MCF 10A (cell line): ENCODE measurements at regions not wholly inside any gene's neighbourhood (a gene's known extent, or its start where the extent isn't known, plus 50 kb on each side); places are given as distances from the start of the nearest gene placed in this dataset.

ENCODE experiments used
- BruUV-seq: library from RNA; stranded (reverse); fragments of 400-500 nt; replicated peaks from 2 replicates; lab custom pipeline; 2021; lab: Mats Ljungman, UMichigan
- CTCF ChIA-PET: fragments of 300-600 bp; sonication (Branson Sonifier 250); formaldehyde crosslinking; extraction: SDS; loops from one replicate; lab custom pipeline; 2021; ENCODE audit warnings: antibody characterized with exemption, inconsistent platforms; lab: Yijun Ruan, JAX
- POLR2A ChIA-PET: fragments of 300-600, 350-650 bp; sonication (Branson Sonifier 250); formaldehyde crosslinking; extraction: SDS; loops from one replicate; lab custom pipeline; 2020; ENCODE audit warnings: antibody characterized with exemption, inconsistent platforms; lab: Yijun Ruan, JAX
- DNase-seq: peaks from one replicate; pipeline ENCODE4 v3.0.0-alpha.2; 2018; ENCODE audit not compliant: unreplicated experiment
- H3K27ac Mint-ChIP-seq: one replicate; pipeline ENCODE4 v1.8.0; 2022; ENCODE audit warnings: mild to moderate bottlenecking, low read depth, mixed read lengths; ENCODE audit not compliant: unreplicated experiment
- H3K27me3 Mint-ChIP-seq: one replicate; pipeline ENCODE4 v1.8.0; 2022; ENCODE audit warnings: mixed read lengths; ENCODE audit not compliant: insufficient read depth, unreplicated experiment
- H3K36me3 Mint-ChIP-seq: one replicate; pipeline ENCODE4 v1.8.0; 2022; ENCODE audit warnings: mild to moderate bottlenecking, moderate library complexity, mixed read lengths; ENCODE audit not compliant: insufficient read depth, unreplicated experiment
- H3K4me1 Mint-ChIP-seq: one replicate; pipeline ENCODE4 v1.8.0; 2022; ENCODE audit warnings: mixed read lengths; ENCODE audit not compliant: insufficient read depth, unreplicated experiment
- H3K4me3 Mint-ChIP-seq: one replicate; pipeline ENCODE4 v1.8.0; 2022; ENCODE audit warnings: mild to moderate bottlenecking, moderate library complexity, mixed read lengths; ENCODE audit not compliant: unreplicated experiment
- H3K9me3 Mint-ChIP-seq: one replicate; pipeline ENCODE4 v1.8.0; 2022; ENCODE audit warnings: mixed read lengths; ENCODE audit not compliant: unreplicated experiment
- intact Hi-C: fragments of 100-400 bp; cut with micrococcal nuclease; formaldehyde crosslinking; loops from 2 replicates; pipeline ENCODE4 v1.14.1; 2022
- TF ChIP-seq, protein P1 (sequence below): fragments of 200-600 bp; IDR thresholded peaks from one replicate; pipeline ENCODE4 v1.8.0; 2022; ENCODE audit warnings: antibody characterized with exemption, mild to moderate bottlenecking; ENCODE audit not compliant: unreplicated experiment

DNA sequence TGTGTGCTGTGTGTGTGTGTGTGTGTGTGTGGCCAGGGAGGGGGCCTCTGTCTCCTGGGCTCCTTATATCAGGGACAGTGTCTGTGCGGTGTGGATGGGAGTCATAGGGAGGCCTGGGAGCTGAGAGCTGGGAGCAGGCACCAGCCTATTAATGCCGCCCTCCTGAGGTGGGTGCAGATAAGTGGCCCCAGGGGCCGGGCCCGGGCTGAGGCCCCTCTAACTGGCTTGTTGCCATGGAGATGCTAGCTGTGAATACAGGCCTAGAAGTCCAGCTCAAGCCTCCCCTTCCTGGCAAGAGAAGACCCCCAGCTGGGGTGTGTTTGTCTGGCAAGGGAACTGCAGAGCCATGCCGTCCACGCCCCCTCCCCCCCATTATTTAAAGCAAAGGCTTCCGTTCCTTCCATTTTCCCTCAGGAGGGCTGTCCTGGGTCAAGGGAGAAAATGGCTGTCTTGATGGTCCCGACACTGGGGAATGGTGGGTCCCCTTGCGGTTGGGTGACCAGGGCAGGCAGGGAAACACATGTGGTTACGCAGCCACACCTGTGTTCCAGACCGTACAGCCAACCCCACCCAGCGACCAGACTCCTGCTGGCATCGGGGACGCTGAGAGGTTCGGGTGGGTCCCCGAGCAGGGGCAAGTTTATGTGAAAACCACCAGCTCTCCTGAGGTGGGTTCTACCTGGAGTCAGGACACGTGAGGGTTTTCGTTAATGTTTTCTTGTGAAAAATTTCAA is 141.1 kb downstream of the MRM1 start:
- DNase-seq, result no peak
- intact Hi-C loops, result no loop called here
- H3K27me3 Mint-ChIP-seq, result peaks cover 54% of the 10 kb centered on the region
- no peaks in the 10 kb centered on the region for H3K4me1 Mint-ChIP-seq
- CTCF ChIA-PET, result no interaction called here
- H3K9me3 Mint-ChIP-seq, result no peaks in the 10 kb centered on the region
- no TSS peak for BruUV-seq
- POLR2A ChIA-PET, result interaction anchor here (0.6 kb wide), 1 partner anchor 11 kb away, joined by 3 read pairs; no protein-coding TSS in a partner anchor
- no peak overlapping the region for H3K4me3 Mint-ChIP-seq
- H3K36me3 Mint-ChIP-seq, result no peaks in the 10 kb centered on the region
- TF ChIP-seq, protein P1, sequence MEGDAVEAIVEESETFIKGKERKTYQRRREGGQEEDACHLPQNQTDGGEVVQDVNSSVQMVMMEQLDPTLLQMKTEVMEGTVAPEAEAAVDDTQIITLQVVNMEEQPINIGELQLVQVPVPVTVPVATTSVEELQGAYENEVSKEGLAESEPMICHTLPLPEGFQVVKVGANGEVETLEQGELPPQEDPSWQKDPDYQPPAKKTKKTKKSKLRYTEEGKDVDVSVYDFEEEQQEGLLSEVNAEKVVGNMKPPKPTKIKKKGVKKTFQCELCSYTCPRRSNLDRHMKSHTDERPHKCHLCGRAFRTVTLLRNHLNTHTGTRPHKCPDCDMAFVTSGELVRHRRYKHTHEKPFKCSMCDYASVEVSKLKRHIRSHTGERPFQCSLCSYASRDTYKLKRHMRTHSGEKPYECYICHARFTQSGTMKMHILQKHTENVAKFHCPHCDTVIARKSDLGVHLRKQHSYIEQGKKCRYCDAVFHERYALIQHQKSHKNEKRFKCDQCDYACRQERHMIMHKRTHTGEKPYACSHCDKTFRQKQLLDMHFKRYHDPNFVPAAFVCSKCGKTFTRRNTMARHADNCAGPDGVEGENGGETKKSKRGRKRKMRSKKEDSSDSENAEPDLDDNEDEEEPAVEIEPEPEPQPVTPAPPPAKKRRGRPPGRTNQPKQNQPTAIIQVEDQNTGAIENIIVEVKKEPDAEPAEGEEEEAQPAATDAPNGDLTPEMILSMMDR, result no peak
- H3K27ac Mint-ChIP-seq, result no peak overlapping the region

DNA sequence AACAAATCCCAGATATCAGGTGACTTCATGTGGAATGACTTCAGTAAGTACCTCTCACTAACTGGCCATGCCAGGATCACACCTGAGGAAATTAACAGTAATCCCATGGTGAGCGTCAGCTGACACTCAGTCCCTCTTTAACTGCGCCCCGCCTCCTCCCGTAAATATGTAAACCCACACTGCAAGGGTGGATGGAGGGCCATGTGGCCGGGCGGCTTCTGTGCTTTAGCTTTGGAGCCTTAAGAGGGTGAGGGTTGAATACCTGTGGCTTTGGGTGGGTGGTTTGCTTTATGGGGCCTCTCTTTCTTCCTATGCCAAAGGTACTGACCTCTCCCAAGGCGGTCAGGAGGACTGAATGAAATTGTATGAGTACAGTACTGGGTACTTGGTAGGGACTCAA is 141.7 kb downstream of the MRM1 start:
- Mint-ChIP-seq H3K4me3 (no peak overlapping the region), H3K9me3 (no peaks in the 10 kb centered on the region), H3K4me1 (no peaks in the 10 kb centered on the region), H3K36me3 (no peaks in the 10 kb centered on the region), H3K27ac (no peak overlapping the region), H3K27me3 (peaks cover 47% of the 10 kb centered on the region)
- intact Hi-C loops, result no loop called here
- CTCF ChIA-PET, result interaction anchor here (0.5 kb wide), 1 partner anchor 14 kb away, joined by 3 read pairs; no protein-coding TSS in a partner anchor
- TF ChIP-seq, protein P1, result no peak
- DNase-seq, result no peak
- BruUV-seq, result no TSS peak
- POLR2A ChIA-PET, result no interaction called here

DNA sequence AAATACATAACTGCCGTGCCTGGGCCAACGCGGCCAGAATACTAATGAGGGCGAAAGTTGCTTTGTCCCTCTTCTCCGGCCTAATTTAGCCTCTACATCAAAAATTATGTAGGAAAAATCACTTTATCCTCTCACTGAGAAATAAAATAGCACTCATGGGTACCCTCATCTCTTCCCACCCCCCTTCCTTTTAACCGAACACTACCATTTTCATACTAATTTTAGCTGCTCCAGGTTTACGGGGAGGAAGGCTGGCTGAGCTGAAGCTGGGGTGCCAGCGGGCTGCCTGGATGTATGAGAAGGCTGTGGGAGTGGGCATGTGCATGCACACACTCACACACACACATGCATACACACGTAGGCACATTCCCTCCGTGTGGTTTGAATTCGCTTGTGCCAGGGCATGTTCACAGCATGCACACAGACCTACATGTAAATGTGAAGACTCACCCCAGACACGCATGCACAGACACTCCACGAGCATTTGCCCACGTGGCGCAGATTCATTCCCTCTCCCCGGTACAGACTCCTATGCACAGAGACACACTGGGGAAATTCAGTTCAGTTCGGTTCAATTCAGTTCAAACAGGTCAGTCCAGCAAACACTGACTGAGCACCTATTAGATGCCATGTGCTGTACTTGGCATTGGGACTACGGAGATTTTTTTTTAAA is 145.1 kb downstream of the MRM1 start:
- no peak for DNase-seq
- intact Hi-C loops, result no loop called here
- no TSS peak for BruUV-seq
- peaks cover 59% of the 10 kb centered on the region for H3K27me3 Mint-ChIP-seq
- no peaks in the 10 kb centered on the region for H3K36me3 Mint-ChIP-seq
- TF ChIP-seq, protein P1, result no peak
- H3K27ac Mint-ChIP-seq, result no peak overlapping the region
- no peak overlapping the region for H3K4me3 Mint-ChIP-seq
- no peaks in the 10 kb centered on the region for H3K4me1 Mint-ChIP-seq
- no peaks in the 10 kb centered on the region for H3K9me3 Mint-ChIP-seq
- ChIA-PET CTCF (interaction anchor here (0.7 kb wide), 1 partner anchor 270 kb away, joined by 4 read pairs; no protein-coding TSS in a partner anchor), POLR2A (no interaction called here)

DNA sequence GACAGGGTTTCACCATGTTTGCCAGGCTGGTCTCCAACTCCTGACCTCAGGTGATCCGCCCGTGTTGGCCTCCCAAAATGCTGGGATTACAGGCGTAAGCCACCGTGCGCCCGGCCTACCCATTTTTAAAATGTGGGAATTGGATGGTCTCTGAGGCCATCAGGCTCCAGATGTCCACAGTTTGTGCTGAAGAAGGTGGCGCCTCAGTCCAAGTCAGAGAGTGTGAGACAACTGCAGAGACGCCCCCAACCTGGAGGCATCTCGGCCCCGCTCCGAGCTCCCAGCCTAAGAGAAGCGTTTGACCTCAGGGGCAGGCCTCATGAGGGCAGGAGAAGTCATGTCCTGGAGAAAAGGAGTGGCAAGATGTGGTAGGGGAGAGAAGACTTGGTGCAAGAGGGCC is 146.5 kb downstream of the MRM1 start:
- Mint-ChIP-seq H3K4me3 (no peak overlapping the region), H3K27me3 (peaks cover 49% of the 10 kb centered on the region), H3K36me3 (no peaks in the 10 kb centered on the region), H3K4me1 (no peaks in the 10 kb centered on the region), H3K9me3 (no peaks in the 10 kb centered on the region), H3K27ac (no peak overlapping the region)
- ChIA-PET CTCF (no interaction called here), POLR2A (interaction anchor here (1.4 kb wide), 1 partner anchor 201 kb away, joined by 4 read pairs; the partner anchor contains the start of gene AATF)
- BruUV-seq, result no TSS peak
- intact Hi-C loops, result no loop called here
- TF ChIP-seq, protein P1, result no peak
- DNase-seq, result no peak
